DMS79 treated with DMSO at 0.1 percent for 48 hours (cell line): ENCODE measurements at regions not wholly inside any gene's neighbourhood (a gene's known extent, or its start where the extent isn't known, plus 50 kb on each side); places are given as distances from the start of the nearest gene placed in this dataset.

ENCODE experiments used
- DNase-seq: peaks from one replicate; lab custom pipeline; 2025; lab: John Stamatoyannopoulos, UW

GRCh38 chr2:134178138-134178877 lies 75.6 kb upstream of the MGAT5 start:
- no peak for DNase-seq

DNA sequence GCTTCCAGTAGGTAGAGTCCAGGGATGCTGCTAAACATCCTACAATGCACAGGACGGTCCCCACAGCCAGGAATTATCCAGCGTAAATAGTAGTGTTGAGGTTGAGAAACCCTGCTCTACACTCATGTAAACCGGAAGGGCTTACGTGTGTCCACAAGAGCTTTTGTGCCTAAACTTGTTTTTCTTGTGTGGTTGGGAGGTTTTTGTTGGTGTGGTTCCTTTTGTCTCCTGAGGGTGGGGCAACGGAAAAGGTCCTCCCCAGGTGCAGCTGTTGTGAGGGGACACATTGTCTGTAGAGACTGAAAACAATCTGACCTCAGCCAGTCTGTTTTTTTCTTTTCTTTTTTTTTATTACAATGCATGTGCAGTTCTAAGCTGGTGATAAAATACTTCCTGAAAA lies 72.7 kb upstream of the MGAT5 start:
- no peak for DNase-seq

- DNase-seq = no peak
Observed at GRCh38 chr2:134183679-134184078, 70.2 kb upstream of the MGAT5 start.

DNA sequence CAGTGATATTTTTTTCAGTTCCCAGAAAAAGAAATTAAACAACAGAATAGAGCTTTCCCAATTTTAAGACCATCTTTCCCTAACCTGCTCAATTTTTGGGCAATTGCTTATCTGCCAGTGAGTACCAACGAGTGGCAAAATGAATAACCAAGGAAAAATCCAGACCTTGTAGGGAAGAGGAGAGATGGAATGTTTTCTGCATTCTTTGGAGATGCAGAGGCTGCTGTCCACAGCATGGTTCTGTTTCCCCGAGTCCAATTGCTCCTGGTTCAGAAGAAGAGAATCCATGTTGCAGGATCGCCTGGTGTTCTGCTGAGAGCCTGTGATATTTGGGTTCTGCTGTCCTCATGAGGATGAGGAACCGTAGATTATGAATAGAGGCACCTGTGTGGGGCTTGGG lies 68.2 kb upstream of the MGAT5 start:
- no peak for DNase-seq

DNA sequence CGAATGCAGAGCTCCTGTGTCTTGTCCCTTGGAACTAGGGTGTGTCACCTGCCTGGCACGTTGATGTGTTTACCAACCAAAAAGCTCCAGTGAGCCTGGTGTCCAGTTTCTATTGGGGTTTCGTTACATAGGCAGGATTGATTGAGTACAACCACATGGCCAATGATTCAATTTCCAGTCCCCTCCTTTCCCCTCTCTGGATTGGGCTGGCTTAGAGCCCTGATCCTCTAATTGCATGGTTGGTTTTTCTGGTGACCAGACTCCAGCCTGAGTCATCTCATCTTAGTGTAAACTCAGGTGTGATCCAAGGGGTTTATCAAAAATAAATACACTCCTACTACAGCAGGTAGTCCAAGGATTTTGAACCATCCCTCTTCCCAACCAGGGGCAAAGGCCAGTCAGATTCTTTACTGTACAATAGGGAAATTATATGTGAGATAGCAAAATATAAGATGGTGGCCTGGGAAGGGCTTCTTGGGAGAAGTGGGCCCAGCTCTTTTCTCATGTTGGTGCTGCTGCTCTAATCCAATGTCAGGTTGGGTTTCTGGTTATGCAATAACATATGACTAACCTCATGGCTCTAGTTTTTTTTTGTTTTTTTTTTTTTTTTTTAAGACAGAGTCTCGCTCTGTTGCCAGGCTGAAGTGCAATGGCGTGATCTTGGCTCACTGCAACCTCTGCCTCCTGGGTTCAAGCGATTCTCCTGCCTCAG lies 64.7 kb upstream of the MGAT5 start:
- no peak for DNase-seq

DNA sequence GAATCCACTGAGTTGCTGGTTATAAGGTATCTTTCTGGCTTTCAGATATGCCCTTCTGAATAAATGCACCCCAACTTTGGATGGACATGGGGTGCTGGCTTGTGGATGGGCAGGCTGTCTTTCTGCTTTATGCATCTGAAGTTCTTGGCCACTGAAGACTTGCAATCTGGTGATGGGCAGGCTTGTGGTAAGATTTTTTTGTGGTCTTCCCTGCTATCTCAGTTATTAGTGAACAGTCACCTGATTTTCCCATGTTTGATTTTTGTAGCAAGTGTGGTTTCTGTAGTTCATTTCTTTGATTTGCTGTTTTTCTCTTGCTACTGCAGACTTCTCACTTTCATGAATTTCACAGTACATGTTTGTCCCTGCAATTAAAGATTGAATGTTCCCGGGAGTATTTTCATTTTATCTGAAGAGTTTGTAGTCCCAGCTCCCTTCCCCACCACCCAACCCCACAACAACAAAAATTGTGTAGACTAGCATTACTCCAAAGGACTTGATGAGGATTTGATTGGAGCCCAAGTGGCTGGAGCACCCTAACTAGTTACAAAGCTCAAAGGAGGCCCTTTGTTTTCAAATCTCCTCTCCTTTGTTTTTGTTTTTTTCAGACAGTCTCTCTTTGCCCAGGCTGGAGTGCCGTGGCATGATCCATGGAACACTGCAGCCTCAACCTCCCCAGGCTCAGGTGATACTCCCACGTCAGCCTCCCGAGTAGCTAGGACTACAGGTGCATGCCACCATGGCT lies 63.6 kb upstream of the MGAT5 start:
- no peak for DNase-seq

- DNase-seq = no peak
Observed at GRCh38 chr2:134190807-134191203, 63.1 kb upstream of the MGAT5 start.

GRCh38 chr2:134191835-134192234 lies 62.0 kb upstream of the MGAT5 start:
- no peak for DNase-seq

DNA sequence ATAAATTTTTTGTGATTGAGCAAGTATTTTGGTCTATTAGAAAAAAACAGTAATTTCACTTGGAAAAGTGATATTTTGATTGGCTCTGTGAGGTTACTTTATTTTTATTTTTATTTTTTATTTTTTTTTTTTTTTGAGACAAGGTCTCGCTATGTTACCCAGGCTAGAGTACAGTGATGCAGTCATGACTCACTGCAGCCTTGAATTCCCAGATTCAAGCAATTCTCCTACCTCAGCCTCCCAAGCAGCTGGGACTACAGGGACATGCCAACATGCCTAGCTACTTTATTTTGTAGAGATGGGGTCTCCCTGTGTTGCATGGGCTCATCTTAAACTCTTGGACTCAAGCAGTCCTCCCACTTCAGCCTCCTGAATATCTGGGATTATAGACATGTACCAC lies 60.9 kb upstream of the MGAT5 start:
- no peak for DNase-seq

DNA sequence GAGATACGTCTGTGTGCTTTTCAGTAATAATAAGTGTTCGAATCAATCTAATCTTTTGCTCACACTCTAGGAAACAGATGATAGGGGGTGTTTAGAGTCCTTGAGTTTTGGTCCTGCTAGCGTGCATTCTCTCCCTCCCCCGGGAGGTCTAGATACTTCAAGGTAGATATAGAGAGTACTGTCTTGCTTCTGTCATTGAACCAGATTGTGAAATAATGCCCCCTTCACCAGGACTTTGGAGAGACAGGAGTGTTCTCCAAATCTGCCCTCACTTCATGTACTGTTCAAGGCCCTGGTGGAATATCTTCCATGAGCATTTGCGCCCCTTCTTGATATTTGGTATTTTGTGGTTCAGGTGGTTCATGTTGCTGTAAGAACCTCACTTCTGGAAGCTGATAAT lies 59.4 kb upstream of the MGAT5 start:
- no peak for DNase-seq

- no peak for DNase-seq
Observed at GRCh38 chr2:134195341-134195740, 58.5 kb upstream of the MGAT5 start.

DNA sequence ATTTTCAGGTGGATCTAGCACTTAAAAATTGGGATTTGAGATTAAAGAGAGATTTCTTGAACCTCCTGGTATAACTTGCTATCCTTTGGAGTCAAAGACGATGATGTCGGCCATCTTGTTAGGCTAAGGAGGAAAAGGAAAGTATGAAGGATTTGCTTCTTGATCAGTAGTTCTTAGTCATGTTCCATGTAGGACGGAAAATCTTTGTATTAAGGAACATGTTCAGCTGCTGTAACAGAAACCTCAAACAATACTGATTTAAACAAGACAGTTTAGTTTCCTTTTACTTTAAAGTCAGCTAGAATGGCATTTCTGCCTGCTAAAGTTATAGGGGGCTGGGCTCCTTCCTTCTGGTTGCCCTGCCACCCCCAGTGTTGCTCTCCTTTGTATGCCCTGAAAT lies 56.4 kb upstream of the MGAT5 start:
- no peak for DNase-seq

GRCh38 chr2:134198006-134198634 lies 55.8 kb upstream of the MGAT5 start:
- no peak for DNase-seq

- no peak for DNase-seq
Observed at GRCh38 chr2:134199123-134199522, 54.7 kb upstream of the MGAT5 start.

- DNase-seq = no peak
Observed at GRCh38 chr2:134200036-134200618, 53.7 kb upstream of the MGAT5 start.

DNA sequence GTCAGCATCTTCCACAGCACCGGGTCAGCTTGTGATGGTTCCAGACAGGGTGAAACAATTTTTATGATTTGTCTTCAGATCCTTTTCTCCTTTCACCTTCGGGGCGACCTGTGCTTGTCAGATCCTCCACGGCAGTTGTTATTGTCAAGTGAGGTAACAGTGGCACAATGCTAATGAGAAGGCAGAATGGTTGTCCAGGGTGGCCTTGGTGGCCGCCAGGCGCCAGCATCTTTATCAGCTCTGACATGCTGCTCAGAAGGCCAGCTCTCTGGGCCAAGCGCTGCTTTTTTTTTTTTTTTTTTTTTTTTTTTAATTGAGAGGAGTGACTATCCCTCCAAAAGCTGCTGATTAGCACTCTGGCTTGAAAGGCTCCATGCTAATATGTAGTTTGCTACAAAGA lies 52.3 kb upstream of the MGAT5 start:
- no peak for DNase-seq

DNA sequence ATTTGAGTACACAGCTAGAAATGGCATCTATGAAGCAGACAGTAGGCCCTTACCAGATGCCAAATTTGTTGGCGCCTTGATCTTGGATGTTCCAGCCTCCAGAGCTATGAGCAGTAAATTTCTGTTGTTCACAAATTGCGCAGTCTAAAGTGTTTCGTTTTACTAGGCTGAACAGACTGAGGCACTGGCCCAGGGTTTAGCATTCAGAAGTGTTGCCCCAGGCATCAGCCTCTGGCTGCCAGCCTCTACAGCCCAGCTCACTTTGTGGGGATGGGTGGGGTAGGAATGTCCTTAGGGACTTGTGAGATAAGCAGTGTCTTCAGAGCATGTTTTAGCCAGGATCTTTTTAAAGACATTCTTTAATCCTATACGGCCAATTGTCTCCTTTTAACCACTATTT lies 51.5 kb upstream of the MGAT5 start:
- DNase-seq = no peak

- DNase-seq = no peak
Observed at GRCh38 chr2:134203175-134203574, 50.7 kb upstream of the MGAT5 start.
